ENCODE measurements at regions not wholly inside any gene's neighbourhood (a gene's known extent, or its start where the extent isn't known, plus 50 kb on each side); places are given as distances from the start of the nearest gene placed in this dataset.

DNA sequence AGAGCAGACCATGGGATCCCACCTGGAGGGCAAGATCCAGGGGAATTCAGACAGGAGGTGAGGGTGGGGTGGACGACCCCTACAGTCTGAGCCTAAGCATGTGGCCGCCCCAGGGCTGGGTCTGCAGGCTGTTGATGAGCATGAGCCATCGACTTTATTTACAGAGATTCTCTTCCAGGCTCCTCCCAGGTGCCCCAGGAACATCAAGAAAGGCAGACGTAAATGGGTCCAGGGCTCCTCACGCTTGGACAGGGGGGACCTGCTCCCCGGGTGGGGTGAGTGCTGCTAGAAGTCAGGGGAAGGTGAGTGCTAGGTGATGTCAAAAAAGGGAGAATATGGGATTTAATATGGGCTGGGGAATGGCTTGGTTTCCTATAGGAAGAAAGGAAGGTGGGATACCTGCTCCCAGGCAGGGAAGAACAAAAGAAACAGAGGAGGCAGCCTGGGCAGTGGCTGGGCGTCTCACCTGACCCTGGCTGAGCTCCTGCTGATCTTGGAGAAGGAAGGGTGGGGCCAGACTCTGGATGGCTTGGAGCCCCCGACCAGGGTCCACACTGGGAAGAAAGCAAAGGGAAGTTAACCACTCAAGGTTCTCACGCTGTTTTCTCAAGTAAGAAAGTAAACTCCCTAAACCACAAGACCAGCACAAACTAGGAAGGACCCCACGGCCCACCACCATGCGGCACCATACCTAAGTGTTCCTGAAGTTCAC is 162.1 kb upstream of the SHH start:
- TF ChIP-seq EZH2 (IDR thresholded peaks at IDR 0.05; ENCODE audit: low read depth, unreplicated experiment) (no peak), EZH2phosphoT487 (IDR thresholded peaks at IDR 0.05; ENCODE audit: unreplicated experiment) (no peak), ZNF114 (CRISPR knock-in tag; IDR thresholded peaks at IDR 0.05) (no peak), STAT1 (IDR thresholded peaks at IDR 0.05; ENCODE audit: unreplicated experiment) (no peak), POLR2AphosphoS5 (IDR thresholded peaks at IDR 0.05; ENCODE audit: low read depth) (no peak), NANOG (IDR thresholded peaks at IDR 0.05; ENCODE audit: borderline replicate concordance) (no peak)
- TF ChIP-seq, protein P1, sequence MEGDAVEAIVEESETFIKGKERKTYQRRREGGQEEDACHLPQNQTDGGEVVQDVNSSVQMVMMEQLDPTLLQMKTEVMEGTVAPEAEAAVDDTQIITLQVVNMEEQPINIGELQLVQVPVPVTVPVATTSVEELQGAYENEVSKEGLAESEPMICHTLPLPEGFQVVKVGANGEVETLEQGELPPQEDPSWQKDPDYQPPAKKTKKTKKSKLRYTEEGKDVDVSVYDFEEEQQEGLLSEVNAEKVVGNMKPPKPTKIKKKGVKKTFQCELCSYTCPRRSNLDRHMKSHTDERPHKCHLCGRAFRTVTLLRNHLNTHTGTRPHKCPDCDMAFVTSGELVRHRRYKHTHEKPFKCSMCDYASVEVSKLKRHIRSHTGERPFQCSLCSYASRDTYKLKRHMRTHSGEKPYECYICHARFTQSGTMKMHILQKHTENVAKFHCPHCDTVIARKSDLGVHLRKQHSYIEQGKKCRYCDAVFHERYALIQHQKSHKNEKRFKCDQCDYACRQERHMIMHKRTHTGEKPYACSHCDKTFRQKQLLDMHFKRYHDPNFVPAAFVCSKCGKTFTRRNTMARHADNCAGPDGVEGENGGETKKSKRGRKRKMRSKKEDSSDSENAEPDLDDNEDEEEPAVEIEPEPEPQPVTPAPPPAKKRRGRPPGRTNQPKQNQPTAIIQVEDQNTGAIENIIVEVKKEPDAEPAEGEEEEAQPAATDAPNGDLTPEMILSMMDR (conservative IDR thresholded peaks at IDR 0.05; ENCODE audit: low read depth in 2 of 2) = no peak
- TF ChIP-seq, protein P2, sequence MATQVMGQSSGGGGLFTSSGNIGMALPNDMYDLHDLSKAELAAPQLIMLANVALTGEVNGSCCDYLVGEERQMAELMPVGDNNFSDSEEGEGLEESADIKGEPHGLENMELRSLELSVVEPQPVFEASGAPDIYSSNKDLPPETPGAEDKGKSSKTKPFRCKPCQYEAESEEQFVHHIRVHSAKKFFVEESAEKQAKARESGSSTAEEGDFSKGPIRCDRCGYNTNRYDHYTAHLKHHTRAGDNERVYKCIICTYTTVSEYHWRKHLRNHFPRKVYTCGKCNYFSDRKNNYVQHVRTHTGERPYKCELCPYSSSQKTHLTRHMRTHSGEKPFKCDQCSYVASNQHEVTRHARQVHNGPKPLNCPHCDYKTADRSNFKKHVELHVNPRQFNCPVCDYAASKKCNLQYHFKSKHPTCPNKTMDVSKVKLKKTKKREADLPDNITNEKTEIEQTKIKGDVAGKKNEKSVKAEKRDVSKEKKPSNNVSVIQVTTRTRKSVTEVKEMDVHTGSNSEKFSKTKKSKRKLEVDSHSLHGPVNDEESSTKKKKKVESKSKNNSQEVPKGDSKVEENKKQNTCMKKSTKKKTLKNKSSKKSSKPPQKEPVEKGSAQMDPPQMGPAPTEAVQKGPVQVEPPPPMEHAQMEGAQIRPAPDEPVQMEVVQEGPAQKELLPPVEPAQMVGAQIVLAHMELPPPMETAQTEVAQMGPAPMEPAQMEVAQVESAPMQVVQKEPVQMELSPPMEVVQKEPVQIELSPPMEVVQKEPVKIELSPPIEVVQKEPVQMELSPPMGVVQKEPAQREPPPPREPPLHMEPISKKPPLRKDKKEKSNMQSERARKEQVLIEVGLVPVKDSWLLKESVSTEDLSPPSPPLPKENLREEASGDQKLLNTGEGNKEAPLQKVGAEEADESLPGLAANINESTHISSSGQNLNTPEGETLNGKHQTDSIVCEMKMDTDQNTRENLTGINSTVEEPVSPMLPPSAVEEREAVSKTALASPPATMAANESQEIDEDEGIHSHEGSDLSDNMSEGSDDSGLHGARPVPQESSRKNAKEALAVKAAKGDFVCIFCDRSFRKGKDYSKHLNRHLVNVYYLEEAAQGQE (IDR thresholded peaks at IDR 0.05; ENCODE audit: unreplicated experiment) = no peak

Data from GM23338 (cell line).